GM21526 (cell line): ENCODE measurements at regions not wholly inside any gene's neighbourhood (a gene's known extent, or its start where the extent isn't known, plus 50 kb on each side); places are given as distances from the start of the nearest gene placed in this dataset.
"Not testable (repeated sequence)": the region's sequence is repeated elsewhere in the genome, so short reads cannot be mapped to it uniquely, and the experiment has no call there.

Experiments
- ATAC-seq: cut with Tn5 transposase; IDR thresholded peaks from one replicate; pipeline ENCODE4 v1.9.1; 2021; ENCODE audit warnings: moderate library complexity; ENCODE audit not compliant: unreplicated experiment, low FRiP score

- ATAC-seq: no peak
Measured at GRCh38 chr5:166726406-166726805, 1565.0 kb upstream of the WWC1 start.

- ATAC-seq: not testable (repeated sequence)
Measured at GRCh38 chr5:166742951-166743350, 1548.5 kb upstream of the WWC1 start.

GRCh38 chr5:166746506-166746905 lies 1544.9 kb upstream of the WWC1 start:
- ATAC-seq: no peak

GRCh38 chr5:166750376-166750775 lies 1541.1 kb upstream of the WWC1 start:
- ATAC-seq: no peak

- no peak for ATAC-seq
Measured at GRCh38 chr5:166758151-166758550, 1533.3 kb upstream of the WWC1 start.

GRCh38 chr5:166767858-166768257 lies 1523.6 kb upstream of the WWC1 start:
- ATAC-seq: no peak

GRCh38 chr5:166768536-166768935 lies 1522.9 kb upstream of the WWC1 start:
- no peak for ATAC-seq

- ATAC-seq: no peak
Measured at GRCh38 chr5:166772770-166773169, 1518.7 kb upstream of the WWC1 start.

- ATAC-seq: no peak
Measured at GRCh38 chr5:166781737-166782136, 1509.7 kb upstream of the WWC1 start.

- ATAC-seq: no peak
Measured at GRCh38 chr5:166784545-166785078, 1506.8 kb upstream of the WWC1 start.

GRCh38 chr5:166786178-166786577 lies 1505.3 kb upstream of the WWC1 start:
- no peak for ATAC-seq

GRCh38 chr5:166786889-166787288 lies 1504.6 kb upstream of the WWC1 start:
- no peak for ATAC-seq

GRCh38 chr5:166788050-166788449 lies 1503.4 kb upstream of the WWC1 start:
- ATAC-seq: no peak

- no peak for ATAC-seq
Measured at GRCh38 chr5:166795756-166796155, 1495.7 kb upstream of the WWC1 start.

GRCh38 chr5:166803058-166803457 lies 1488.4 kb upstream of the WWC1 start:
- ATAC-seq: no peak

GRCh38 chr5:166804223-166804622 lies 1487.2 kb upstream of the WWC1 start:
- ATAC-seq: not testable (repeated sequence)

GRCh38 chr5:166804693-166805092 lies 1486.8 kb upstream of the WWC1 start:
- not testable (repeated sequence) for ATAC-seq

GRCh38 chr5:166810093-166810658 lies 1481.3 kb upstream of the WWC1 start:
- not testable (repeated sequence) for ATAC-seq

GRCh38 chr5:166810721-166811120 lies 1480.7 kb upstream of the WWC1 start:
- ATAC-seq: no peak

GRCh38 chr5:166823360-166823759 lies 1468.1 kb upstream of the WWC1 start:
- no peak for ATAC-seq

GRCh38 chr5:166834246-166834645 lies 1457.2 kb upstream of the WWC1 start:
- ATAC-seq: no peak

GRCh38 chr5:166845044-166845443 lies 1446.4 kb upstream of the WWC1 start:
- ATAC-seq: no peak

GRCh38 chr5:166856791-166857190 lies 1434.7 kb upstream of the WWC1 start:
- ATAC-seq: no peak
